ENCODE measurements at regions not wholly inside any gene's neighbourhood (a gene's known extent, or its start where the extent isn't known, plus 50 kb on each side); places are given as distances from the start of the nearest gene placed in this dataset.
"Not testable (repeated sequence)": the region's sequence is repeated elsewhere in the genome, so short reads cannot be mapped to it uniquely, and the experiment has no call there.

DNA sequence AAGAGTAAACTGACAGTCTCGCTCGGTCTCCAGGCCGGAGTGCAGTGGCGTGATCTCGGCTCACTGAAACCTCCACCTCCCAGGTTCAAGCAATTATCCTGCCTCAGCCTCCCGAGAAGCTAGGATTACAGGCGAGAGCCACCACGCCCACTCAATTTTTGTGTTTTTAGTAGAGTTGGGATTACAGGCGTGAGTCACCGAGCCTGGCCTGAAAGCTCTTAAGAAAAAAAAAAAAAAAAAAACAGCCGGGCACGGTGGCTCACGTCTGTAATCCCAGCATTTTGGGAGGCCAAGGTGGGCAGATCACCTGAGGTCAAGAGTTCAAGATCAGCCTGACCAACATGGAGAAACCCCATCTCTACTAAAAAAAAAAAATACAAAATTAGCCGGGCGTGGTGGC lies 55.3 kb upstream of the THOC2 start:
- 100% methylated on average over 1 of the region's 15 CpGs; no CpG with 5 or more reads in 1 of the 2 experiments for WGBS, 2 experiments (ENCODE audit: insufficient coverage in 2 of 2)
- not testable (repeated sequence) for H3K4me1 ChIP-seq (ENCODE audit: control insufficient read depth, insufficient read depth, low read length, poor library complexity, severe bottlenecking); H3K27ac ChIP-seq (ENCODE audit: low read depth, low read length, severe bottlenecking); H3K36me3 ChIP-seq (ENCODE audit: control insufficient read depth, insufficient read depth, low read length); H3K4me3 ChIP-seq (ENCODE audit: extremely low read depth, insufficient read depth, low read length, poor library complexity, severe bottlenecking); H3K9me3 ChIP-seq (ENCODE audit: control insufficient read depth, low read length)

GRCh38 chrX:123788744-123789143 lies 55.9 kb upstream of the THOC2 start:
- no peak overlapping the region for H3K27ac ChIP-seq (ENCODE audit: low read depth, low read length, severe bottlenecking)
- no peaks in the 10 kb centered on the region for H3K9me3 ChIP-seq (ENCODE audit: control insufficient read depth, low read length)
- no peaks in the 10 kb centered on the region for H3K36me3 ChIP-seq (ENCODE audit: control insufficient read depth, insufficient read depth, low read length)
- H3K4me3 ChIP-seq (ENCODE audit: extremely low read depth, insufficient read depth, low read length, poor library complexity, severe bottlenecking): no peak overlapping the region
- no peaks in the 10 kb centered on the region for H3K4me1 ChIP-seq (ENCODE audit: control insufficient read depth, insufficient read depth, low read length, poor library complexity, severe bottlenecking)

- 82 to 86% methylated on average over 2 of the region's 8 CpGs for WGBS, 2 experiments (ENCODE audit: insufficient coverage in 2 of 2)
- Histone ChIP-seq H3K4me3 (ENCODE audit: extremely low read depth, insufficient read depth, low read length, poor library complexity, severe bottlenecking) (no peak overlapping the region), H3K27ac (ENCODE audit: low read depth, low read length, severe bottlenecking) (no peak overlapping the region), H3K4me1 (ENCODE audit: control insufficient read depth, insufficient read depth, low read length, poor library complexity, severe bottlenecking) (peaks cover 8% of the 10 kb centered on the region), H3K36me3 (ENCODE audit: control insufficient read depth, insufficient read depth, low read length) (no peaks in the 10 kb centered on the region), H3K9me3 (ENCODE audit: control insufficient read depth, low read length) (no peaks in the 10 kb centered on the region)
These were observed 62.1 kb upstream of the XIAP start for GRCh38 chrX:123797543-123798447.

DNA sequence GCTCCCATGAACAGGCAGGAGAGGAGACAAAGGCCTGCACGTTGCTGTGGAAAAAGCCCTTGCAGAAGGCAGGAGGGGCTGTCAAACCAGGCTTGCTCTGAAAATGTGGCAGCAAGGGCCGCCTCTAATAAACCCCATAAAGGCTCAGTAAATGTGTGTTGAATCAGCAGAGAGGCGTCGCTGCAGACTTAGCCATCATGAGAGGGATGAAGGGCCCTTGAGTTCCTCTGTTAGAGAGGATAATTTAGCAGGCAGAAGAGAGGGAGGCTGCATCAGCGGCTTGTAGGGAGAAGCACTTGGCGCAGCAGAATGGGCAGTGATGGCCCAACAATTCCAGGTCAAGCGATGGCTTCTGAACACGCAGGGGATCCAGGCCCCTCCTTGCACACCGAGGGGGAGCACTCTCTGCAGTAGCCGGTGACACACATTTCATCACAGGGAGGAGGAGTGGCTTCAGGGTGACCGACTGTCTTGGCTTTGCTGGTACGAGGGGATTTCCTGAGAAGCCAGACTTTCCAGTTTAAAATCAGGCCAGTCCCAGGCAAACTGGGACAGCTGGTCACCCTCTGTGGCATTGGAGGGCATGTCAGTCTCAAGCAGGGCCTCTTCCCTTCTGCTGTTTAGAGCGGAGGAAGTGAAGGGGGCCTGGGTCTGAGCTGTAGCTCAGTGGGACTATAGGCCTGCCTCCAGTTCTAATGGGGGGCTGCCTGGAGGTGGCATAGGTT lies 61.0 kb upstream of the XIAP start:
- 82 to 91% methylated on average over 3 to 4 of the region's 13 CpGs for WGBS, 2 experiments (ENCODE audit: insufficient coverage in 2 of 2)
- H3K4me1 ChIP-seq (ENCODE audit: control insufficient read depth, insufficient read depth, low read length, poor library complexity, severe bottlenecking): peaks cover 11% of the 10 kb centered on the region
- not testable (repeated sequence) for H3K36me3 ChIP-seq (ENCODE audit: control insufficient read depth, insufficient read depth, low read length); H3K4me3 ChIP-seq (ENCODE audit: extremely low read depth, insufficient read depth, low read length, poor library complexity, severe bottlenecking); H3K9me3 ChIP-seq (ENCODE audit: control insufficient read depth, low read length); H3K27ac ChIP-seq (ENCODE audit: low read depth, low read length, severe bottlenecking)

- WGBS, 2 experiments (ENCODE audit: insufficient coverage in 2 of 2): 100% methylated on average over 2 of the region's 2 CpGs; no CpG with 5 or more reads in 1 of the 2 experiments
- H3K9me3 ChIP-seq (ENCODE audit: control insufficient read depth, low read length): no peaks in the 10 kb centered on the region
- H3K27ac ChIP-seq (ENCODE audit: low read depth, low read length, severe bottlenecking): no peak overlapping the region
- H3K36me3 ChIP-seq (ENCODE audit: control insufficient read depth, insufficient read depth, low read length): no peaks in the 10 kb centered on the region
- H3K4me3 ChIP-seq (ENCODE audit: extremely low read depth, insufficient read depth, low read length, poor library complexity, severe bottlenecking): no peak overlapping the region
- peaks cover 15% of the 10 kb centered on the region for H3K4me1 ChIP-seq (ENCODE audit: control insufficient read depth, insufficient read depth, low read length, poor library complexity, severe bottlenecking)
These were observed 58.0 kb upstream of the XIAP start for GRCh38 chrX:123801901-123802300.

GRCh38 chrX:123803331-123803983 lies 56.4 kb upstream of the XIAP start:
- Histone ChIP-seq H3K9me3 (ENCODE audit: control insufficient read depth, low read length) (no peaks in the 10 kb centered on the region), H3K27ac (ENCODE audit: low read depth, low read length, severe bottlenecking) (peak overlapping the region; percentile 84), H3K4me3 (ENCODE audit: extremely low read depth, insufficient read depth, low read length, poor library complexity, severe bottlenecking) (no peak overlapping the region), H3K4me1 (ENCODE audit: control insufficient read depth, insufficient read depth, low read length, poor library complexity, severe bottlenecking) (peaks cover 11% of the 10 kb centered on the region), H3K36me3 (ENCODE audit: control insufficient read depth, insufficient read depth, low read length) (no peaks in the 10 kb centered on the region)
- WGBS, 2 experiments (ENCODE audit: insufficient coverage in 2 of 2): 48% methylated on average over 4 of the region's 4 CpGs; no CpG with 5 or more reads in 1 of the 2 experiments

DNA sequence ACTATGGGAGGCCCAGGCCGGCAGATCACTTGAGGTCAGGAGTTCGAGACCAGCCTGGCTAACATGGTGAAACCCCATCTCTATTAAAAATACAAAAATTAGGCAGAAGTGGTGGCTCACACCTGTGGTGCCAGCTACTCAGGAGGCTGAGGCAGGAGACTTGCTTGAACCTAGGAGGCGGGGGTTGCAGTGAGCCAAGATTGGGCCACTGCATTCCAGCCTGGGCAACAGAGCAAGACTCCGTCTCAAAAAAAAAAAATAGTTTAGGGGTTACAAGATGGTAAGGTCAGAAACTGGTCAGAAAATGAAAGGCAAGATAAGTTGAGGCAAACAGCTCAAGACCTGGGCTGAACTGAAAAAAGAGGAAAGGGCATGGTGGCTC lies 55.9 kb upstream of the XIAP start:
- H3K9me3 ChIP-seq (ENCODE audit: control insufficient read depth, low read length); H3K36me3 ChIP-seq (ENCODE audit: control insufficient read depth, insufficient read depth, low read length); H3K4me3 ChIP-seq (ENCODE audit: extremely low read depth, insufficient read depth, low read length, poor library complexity, severe bottlenecking): not testable (repeated sequence)
- H3K27ac ChIP-seq (ENCODE audit: low read depth, low read length, severe bottlenecking): peak overlapping the region; percentile 84
- WGBS, 2 experiments (ENCODE audit: insufficient coverage in 2 of 2): 80 to 100% methylated on average over 1 of the region's 4 CpGs
- H3K4me1 ChIP-seq (ENCODE audit: control insufficient read depth, insufficient read depth, low read length, poor library complexity, severe bottlenecking): peaks cover 11% of the 10 kb centered on the region

GRCh38 chrX:123807835-123808416 lies 51.9 kb upstream of the XIAP start:
- Histone ChIP-seq H3K4me1 (ENCODE audit: control insufficient read depth, insufficient read depth, low read length, poor library complexity, severe bottlenecking) (peaks cover 7% of the 10 kb centered on the region), H3K9me3 (ENCODE audit: control insufficient read depth, low read length) (no peaks in the 10 kb centered on the region), H3K36me3 (ENCODE audit: control insufficient read depth, insufficient read depth, low read length) (no peaks in the 10 kb centered on the region), H3K4me3 (ENCODE audit: extremely low read depth, insufficient read depth, low read length, poor library complexity, severe bottlenecking) (no peak overlapping the region), H3K27ac (ENCODE audit: low read depth, low read length, severe bottlenecking) (no peak overlapping the region)
- 80% methylated on average over 1 of the region's 3 CpGs; no CpG with 5 or more reads in 1 of the 2 experiments for WGBS, 2 experiments (ENCODE audit: insufficient coverage in 2 of 2)

- Histone ChIP-seq H3K27ac (ENCODE audit: low read depth, low read length, severe bottlenecking) (no peak overlapping the region), H3K36me3 (ENCODE audit: control insufficient read depth, insufficient read depth, low read length) (no peaks in the 10 kb centered on the region), H3K4me1 (ENCODE audit: control insufficient read depth, insufficient read depth, low read length, poor library complexity, severe bottlenecking) (no peaks in the 10 kb centered on the region), H3K9me3 (ENCODE audit: control insufficient read depth, low read length) (no peaks in the 10 kb centered on the region), H3K4me3 (ENCODE audit: extremely low read depth, insufficient read depth, low read length, poor library complexity, severe bottlenecking) (no peak overlapping the region)
- WGBS, 2 experiments (ENCODE audit: insufficient coverage in 2 of 2): 94% methylated on average over 2 of the region's 5 CpGs; no CpG with 5 or more reads in 1 of the 2 experiments
These were observed 49.9 kb upstream of the XIAP start for GRCh38 chrX:123809854-123810375.
